H9 (cell line): ENCODE measurements at regions not wholly inside any gene's neighbourhood (a gene's known extent, or its start where the extent isn't known, plus 50 kb on each side); places are given as distances from the start of the nearest gene placed in this dataset.

ENCODE experiments used
- DNase-seq: peaks from one replicate; pipeline ENCODE4 v3.0.0-alpha.2; 2017
- H2AFZ ChIP-seq: one replicate; pipeline ENCODE4 v1.6.1; 2013; ENCODE audit warnings: mild to moderate bottlenecking, low read length, control low read depth, moderate library complexity
- H2AK5ac ChIP-seq: 2 replicates; pipeline ENCODE4 v1.6.1; 2013; ENCODE audit warnings: low read length, control low read depth, mixed read lengths; ENCODE audit not compliant: insufficient read length
- H2BK120ac ChIP-seq: one replicate; pipeline ENCODE4 v1.6.1; 2013; ENCODE audit warnings: low read depth, mild to moderate bottlenecking, low read length, control low read depth, inconsistent platforms; ENCODE audit not compliant: poor library complexity, severe bottlenecking
- H2BK12ac ChIP-seq: 2 replicates; pipeline ENCODE4 v1.6.1; 2013; ENCODE audit warnings: low read length, control low read depth, mixed read lengths, low read depth; ENCODE audit not compliant: insufficient read length
- H2BK15ac ChIP-seq: 2 replicates; pipeline ENCODE4 v1.6.1; 2013; ENCODE audit warnings: low read depth, low read length, control low read depth
- H2BK20ac ChIP-seq: one replicate; pipeline ENCODE4 v1.6.1; 2013; ENCODE audit warnings: low read depth, mild to moderate bottlenecking, low read length, control low read depth, inconsistent platforms; ENCODE audit not compliant: poor library complexity, severe bottlenecking
- H2BK5ac ChIP-seq: 2 replicates; pipeline ENCODE4 v1.6.1; 2013; ENCODE audit warnings: low read length, control low read depth, mixed read lengths; ENCODE audit not compliant: insufficient read length
- H3K14ac ChIP-seq: 2 replicates; pipeline ENCODE4 v1.6.1; 2013; ENCODE audit warnings: low read length, control low read depth; ENCODE audit not compliant: insufficient read depth
- H3K18ac ChIP-seq: 2 replicates; pipeline ENCODE4 v1.6.1; 2013; ENCODE audit warnings: low read depth, mild to moderate bottlenecking, mixed read lengths, low read length, control low read depth; ENCODE audit not compliant: insufficient read length
- H3K23ac ChIP-seq: 2 replicates; pipeline ENCODE4 v1.6.1; 2013; ENCODE audit warnings: low read length, control low read depth, mixed read lengths, low read depth; ENCODE audit not compliant: insufficient read length
- H3K23me2 ChIP-seq: 2 replicates; pipeline ENCODE4 v1.6.1; 2013; ENCODE audit warnings: low read depth, mild to moderate bottlenecking, mixed read lengths, low read length, control low read depth; ENCODE audit not compliant: insufficient read length, poor library complexity, severe bottlenecking
- H3K27ac ChIP-seq: 2 replicates; pipeline ENCODE4 v1.5.1; 2013; ENCODE audit warnings: low read length, control low read depth, mixed read lengths, low read depth; ENCODE audit not compliant: insufficient read length
- H3K27me3 ChIP-seq: 2 replicates; pipeline ENCODE4 v1.6.1; 2013; ENCODE audit warnings: low read length, control low read depth, inconsistent platforms; ENCODE audit not compliant: insufficient read depth
- H3K4ac ChIP-seq: 2 replicates; pipeline ENCODE4 v1.6.1; 2013; ENCODE audit warnings: low read depth, mild to moderate bottlenecking, control low read depth, inconsistent platforms, low read length, moderate library complexity
- H3K4me1 ChIP-seq: 2 replicates; pipeline ENCODE4 v1.6.1; 2013; ENCODE audit warnings: low read length, control low read depth, inconsistent platforms; ENCODE audit not compliant: insufficient read depth
- H3K4me2 ChIP-seq: 2 replicates; pipeline ENCODE4 v1.6.1; 2013; ENCODE audit warnings: low read length, control low read depth, mixed read lengths; ENCODE audit not compliant: insufficient read length, insufficient read depth
- H3K56ac ChIP-seq: 2 replicates; pipeline ENCODE4 v1.6.1; 2013; ENCODE audit warnings: low read depth, mild to moderate bottlenecking, mixed read lengths, low read length, control low read depth; ENCODE audit not compliant: insufficient read length
- H3K79me1 ChIP-seq: 2 replicates; pipeline ENCODE4 v1.6.1; 2013; ENCODE audit warnings: low read depth, mild to moderate bottlenecking, moderate library complexity, low read length, control low read depth, inconsistent platforms; ENCODE audit not compliant: insufficient read depth, poor library complexity, severe bottlenecking
- H3K79me2 ChIP-seq: 2 replicates; pipeline ENCODE4 v1.6.1; 2013; ENCODE audit warnings: low read length, control low read depth, inconsistent platforms; ENCODE audit not compliant: insufficient read depth
- H3K9ac ChIP-seq: 2 replicates; pipeline ENCODE4 v1.6.1; 2013; ENCODE audit warnings: low read length, control low read depth, mixed read lengths; ENCODE audit not compliant: insufficient read length; ENCODE audit errors: extremely low read depth
- H3K9me3 ChIP-seq: one replicate; pipeline ENCODE4 v1.6.1; 2013; ENCODE audit warnings: low read depth, low read length, inconsistent platforms; ENCODE audit not compliant: control insufficient read depth
- H3T11ph ChIP-seq: one replicate; pipeline ENCODE4 v1.6.1; 2013; ENCODE audit warnings: mild to moderate bottlenecking, low read length, control low read depth, inconsistent platforms
- H4K20me1 ChIP-seq: one replicate; pipeline ENCODE4 v1.6.1; 2013; ENCODE audit not compliant: control insufficient read depth, insufficient read length, insufficient read depth
- H4K5ac ChIP-seq: 2 replicates; pipeline ENCODE4 v1.6.1; 2013; ENCODE audit warnings: low read depth, mild to moderate bottlenecking, mixed read lengths, low read length, control low read depth; ENCODE audit not compliant: insufficient read length
- H4K8ac ChIP-seq: replicated peaks from 2 replicates; pipeline ENCODE4 v1.6.1; 2013; ENCODE audit warnings: low read length, control low read depth, mixed read lengths, low read depth; ENCODE audit not compliant: insufficient read length
- H4K91ac ChIP-seq: 2 replicates; pipeline ENCODE4 v1.6.1; 2013; ENCODE audit warnings: low read depth, mild to moderate bottlenecking, moderate library complexity, mixed read lengths, low read length, control low read depth; ENCODE audit not compliant: insufficient read length
- H3K27ac Mint-ChIP-seq, 3 experiments: 2 replicates in 2 of 3; 3 replicates in 1 of 3; pipeline ENCODE4 v1.8.0; 2020 to 2021; ENCODE audit warnings: mixed read lengths in 3 of 3, mild to moderate bottlenecking in 1 of 3, moderate library complexity in 1 of 3
- H3K27me3 Mint-ChIP-seq: 2 replicates; pipeline ENCODE4 v1.8.0; 2021; ENCODE audit warnings: low read depth, mild to moderate bottlenecking, moderate library complexity, mixed read lengths
- H3K36me3 Mint-ChIP-seq, 3 experiments: 2 replicates in 2 of 3; 3 replicates in 1 of 3; pipeline ENCODE4 v1.8.0; 2020 to 2021; ENCODE audit warnings: low read depth in 3 of 3, mixed read lengths in 3 of 3; ENCODE audit not compliant: insufficient read depth in 1 of 3
- H3K4me1 Mint-ChIP-seq, 2 experiments: 2 replicates each; pipeline ENCODE4 v1.8.0; 2020; ENCODE audit warnings: mixed read lengths in 2 of 2
- H3K4me3 Mint-ChIP-seq, 2 experiments: 2 replicates in 1 of 2; 3 replicates in 1 of 2; pipeline ENCODE4 v1.8.0; 2020 to 2021; ENCODE audit warnings: mild to moderate bottlenecking in 2 of 2, mixed read lengths in 2 of 2, moderate library complexity in 1 of 2
- H3K9me3 Mint-ChIP-seq, 2 experiments: 2 replicates in 1 of 2; 3 replicates in 1 of 2; pipeline ENCODE4 v1.8.0; 2020; ENCODE audit warnings: mild to moderate bottlenecking in 2 of 2, mixed read lengths in 2 of 2, moderate library complexity in 1 of 2
- WGBS: extraction: QIAGEN DNeasy Blood & Tissue Kit; methylation state at CpG from one replicate; pipeline ENCODE4 v1.1.7; 2013; ENCODE audit warnings: missing lambda C conversion rate, low lambda C conversion rate, mixed read lengths; ENCODE audit not compliant: insufficient read length; ENCODE audit errors: extremely low coverage; 5-methylcytosine and 5-hydroxymethylcytosine counted together
- TF ChIP-seq, protein P1 (sequence below): fragments of 200-600 bp; sonication (generic); conservative IDR thresholded peaks from 3 replicates; pipeline ENCODE4 v1.8.0; 2021; ENCODE audit warnings: antibody characterized with exemption, mild to moderate bottlenecking

- no peaks in the 10 kb centered on the region for H3K23me2 ChIP-seq
- no peak overlapping the region for H4K8ac ChIP-seq
- no peak overlapping the region for H2AFZ ChIP-seq
- TF ChIP-seq, protein P1, sequence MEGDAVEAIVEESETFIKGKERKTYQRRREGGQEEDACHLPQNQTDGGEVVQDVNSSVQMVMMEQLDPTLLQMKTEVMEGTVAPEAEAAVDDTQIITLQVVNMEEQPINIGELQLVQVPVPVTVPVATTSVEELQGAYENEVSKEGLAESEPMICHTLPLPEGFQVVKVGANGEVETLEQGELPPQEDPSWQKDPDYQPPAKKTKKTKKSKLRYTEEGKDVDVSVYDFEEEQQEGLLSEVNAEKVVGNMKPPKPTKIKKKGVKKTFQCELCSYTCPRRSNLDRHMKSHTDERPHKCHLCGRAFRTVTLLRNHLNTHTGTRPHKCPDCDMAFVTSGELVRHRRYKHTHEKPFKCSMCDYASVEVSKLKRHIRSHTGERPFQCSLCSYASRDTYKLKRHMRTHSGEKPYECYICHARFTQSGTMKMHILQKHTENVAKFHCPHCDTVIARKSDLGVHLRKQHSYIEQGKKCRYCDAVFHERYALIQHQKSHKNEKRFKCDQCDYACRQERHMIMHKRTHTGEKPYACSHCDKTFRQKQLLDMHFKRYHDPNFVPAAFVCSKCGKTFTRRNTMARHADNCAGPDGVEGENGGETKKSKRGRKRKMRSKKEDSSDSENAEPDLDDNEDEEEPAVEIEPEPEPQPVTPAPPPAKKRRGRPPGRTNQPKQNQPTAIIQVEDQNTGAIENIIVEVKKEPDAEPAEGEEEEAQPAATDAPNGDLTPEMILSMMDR: no peak
- no peaks in the 10 kb centered on the region for H3K79me1 ChIP-seq
- no peaks in the 10 kb centered on the region for H3K27me3 ChIP-seq
- H3K27ac Mint-ChIP-seq: no peak overlapping the region
- DNase-seq: no peak
- no peaks in the 10 kb centered on the region for H3K79me2 ChIP-seq
- no peaks in the 10 kb centered on the region for H3K36me3 Mint-ChIP-seq
- H3K14ac ChIP-seq: no peak overlapping the region
- no peaks in the 10 kb centered on the region for H3K4me1 ChIP-seq
- no peak overlapping the region for H3K9ac ChIP-seq
- H2BK15ac ChIP-seq: no peak overlapping the region
- H4K5ac ChIP-seq: no peak overlapping the region
- no peak overlapping the region for H3K56ac ChIP-seq
- H2BK120ac ChIP-seq: no peak overlapping the region
- no peak overlapping the region for H3K4ac ChIP-seq
- no peak overlapping the region for H4K91ac ChIP-seq
- no peak overlapping the region for H3K18ac ChIP-seq
- no peak overlapping the region for H3K4me3 Mint-ChIP-seq
- H2BK5ac ChIP-seq: no peak overlapping the region
- WGBS: no CpG with 5 or more reads among the region's 7 CpGs
- no peak overlapping the region for H3K23ac ChIP-seq
- peaks cover 3 to 4% of the 10 kb centered on the region in 2 experiments; a peak in 3 of 4 replicates for H3K4me1 Mint-ChIP-seq
- peaks cover 11% of the 10 kb centered on the region for H3K27me3 Mint-ChIP-seq
- H3K4me2 ChIP-seq: no peak overlapping the region
- no peak overlapping the region for H3K27ac ChIP-seq
- no peak overlapping the region for H2BK12ac ChIP-seq
- H3K9me3 ChIP-seq: no peaks in the 10 kb centered on the region
- H3K9me3 Mint-ChIP-seq: peaks cover 0 to 3% of the 10 kb centered on the region in 2 experiments; a peak in 1 of 5 replicates
- H3T11ph ChIP-seq: no peak overlapping the region
- H4K20me1 ChIP-seq: no peaks in the 10 kb centered on the region
- H2BK20ac ChIP-seq: no peak overlapping the region
- no peak overlapping the region for H2AK5ac ChIP-seq
Observed at GRCh38 chr16:86846136-86846535, 267.8 kb downstream of the FOXL1 start.
